RWPE1 (cell line): ENCODE measurements at regions not wholly inside any gene's neighbourhood (a gene's known extent, or its start where the extent isn't known, plus 50 kb on each side); places are given as distances from the start of the nearest gene placed in this dataset.

Experiments used
- CTCF ChIA-PET: fragments of 350-600 bp; sonication (Branson Sonifier 250); formaldehyde crosslinking; extraction: SDS; loops from one replicate; lab custom pipeline; 2021; lab: Yijun Ruan, JAX
- POLR2A ChIA-PET: fragments of 400-600 bp; formaldehyde crosslinking; extraction: SDS; loops from one replicate; lab custom pipeline; 2020; ENCODE audit warnings: antibody characterized with exemption; ENCODE audit not compliant: low non-redundant PET; lab: Yijun Ruan, JAX
- DNase-seq: peaks from one replicate; pipeline ENCODE4 v3.0.0; 2012; ENCODE audit warnings: low spot score
- H3K27ac ChIP-seq: fragments of 450-650 bp; 2 replicates; pipeline ENCODE4 v1.5.1; 2017
- CTCF ChIP-seq: fragments of 450-650 bp; conservative IDR thresholded peaks from 2 replicates; pipeline ENCODE4 v1.5.1; 2017; ENCODE audit warnings: low read depth, mild to moderate bottlenecking

- DNase-seq = no peak
- no peak for TF ChIP-seq CTCF
- CTCF ChIA-PET = interaction anchor here (0.6 kb wide), 1 partner anchor 90 kb away, joined by 3 read pairs; no protein-coding TSS in a partner anchor
- POLR2A ChIA-PET = no interaction called here
- H3K27ac ChIP-seq = no peak overlapping the region
These were observed 155.5 kb upstream of the AHR start for GRCh38 chr7:17142831-17143541.

- peak; percentile 59 for DNase-seq
- ChIA-PET CTCF (no interaction called here), POLR2A (no interaction called here)
- no peak for TF ChIP-seq CTCF
- no peak overlapping the region for H3K27ac ChIP-seq
These were observed 154.1 kb upstream of the AHR start for GRCh38 chr7:17144322-17144721.

- CTCF ChIA-PET = no interaction called here
- POLR2A ChIA-PET = no interaction called here
- H3K27ac ChIP-seq = no peak overlapping the region
These were observed 151.8 kb upstream of the AHR start for GRCh38 chr7:17146621-17147020.

GRCh38 chr7:17147409-17147808 lies 151.0 kb upstream of the AHR start:
- DNase-seq = no peak
- no peak overlapping the region for H3K27ac ChIP-seq
- CTCF ChIA-PET = no interaction called here
- POLR2A ChIA-PET = no interaction called here
- TF ChIP-seq CTCF = no peak

More at GRCh38 chr7:17146621-17147020, 151.8 kb upstream of the AHR start:
- no peak for DNase-seq
- TF ChIP-seq CTCF = no peak

GRCh38 chr7:17150018-17150417 lies 148.4 kb upstream of the AHR start:
- ChIA-PET POLR2A (no interaction called here), CTCF (no interaction called here)
- no peak for TF ChIP-seq CTCF
- H3K27ac ChIP-seq = no peak overlapping the region
- no peak for DNase-seq

- POLR2A ChIA-PET = no interaction called here
- no peak overlapping the region for H3K27ac ChIP-seq
- TF ChIP-seq CTCF = no peak
- CTCF ChIA-PET = interaction anchor here (0.5 to 0.6 kb wide), 3 partner anchors 71 to 168 kb away, joined by 3 read pairs; no protein-coding TSS in a partner anchor
- DNase-seq = no peak
These were observed 145.7 kb upstream of the AHR start for GRCh38 chr7:17152721-17153120.
